ENCODE measurements at regions not wholly inside any gene's neighbourhood (a gene's known extent, or its start where the extent isn't known, plus 50 kb on each side); places are given as distances from the start of the nearest gene placed in this dataset.

DNA sequence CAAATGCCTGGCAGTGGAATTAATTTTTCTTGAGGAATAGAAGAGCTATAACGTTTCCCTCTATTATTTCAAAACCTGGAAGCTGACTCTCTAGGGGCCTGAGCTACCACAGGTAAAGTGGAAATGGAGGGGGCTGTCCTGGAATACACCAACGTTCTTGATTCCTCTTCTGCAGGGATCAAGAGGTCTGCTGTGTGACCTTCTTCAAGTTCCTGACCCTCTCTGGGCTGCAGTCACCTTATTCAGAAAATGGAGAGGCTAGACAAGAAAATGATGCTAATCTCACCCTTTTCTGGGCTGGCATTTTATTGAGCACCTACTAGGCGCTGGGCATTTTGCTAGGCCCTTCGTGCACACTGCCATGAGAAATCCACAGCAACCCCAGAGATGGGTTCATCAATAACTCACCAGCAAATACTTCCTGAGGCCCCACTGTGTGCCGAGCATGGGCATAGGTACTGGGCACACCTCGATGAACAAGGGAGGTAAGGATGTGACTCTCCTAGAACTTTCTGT, 55.2 kb upstream of the DLK1 start:
- TF ChIP-seq HDGF (IDR thresholded peaks at IDR 0.05; ENCODE audit: borderline replicate concordance) (no peak), NFRKB (IDR thresholded peaks at IDR 0.05) (no peak), BHLHE40 (IDR thresholded peaks at IDR 0.05; ENCODE audit: borderline replicate concordance) (no peak), ELF4 (IDR thresholded peaks at IDR 0.05) (no peak), FOXM1 (IDR thresholded peaks at IDR 0.05; ENCODE audit: borderline replicate concordance) (no peak), SP1 (IDR thresholded peaks at IDR 0.05) (no peak), ZNF384 (IDR thresholded peaks at IDR 0.05) (no peak)
